Upper lobe of right lung (tissue), 1 donor: ENCODE measurements at regions not wholly inside any gene's neighbourhood (a gene's known extent, or its start where the extent isn't known, plus 50 kb on each side); places are given as distances from the start of the nearest gene placed in this dataset.

Experiments used
- ATAC-seq: fragments of 200-7000 bp; cut with Tn5 transposase; one replicate; pipeline ENCODE4 v1.9.1; 2020; ENCODE audit warnings: mild to moderate bottlenecking, moderate library complexity
- DNase-seq: peaks from one replicate; pipeline ENCODE4 v3.0.0-alpha.2; 2020
- H3K27ac ChIP-seq: fragments of 200-600 bp; one replicate; pipeline ENCODE4 v1.8.0; 2022
- H3K27me3 ChIP-seq: fragments of 200-600 bp; one replicate; pipeline ENCODE4 v1.8.0; 2022; ENCODE audit warnings: mild to moderate bottlenecking
- H3K36me3 ChIP-seq: fragments of 200-600 bp; one replicate; pipeline ENCODE4 v1.8.0; 2022
- H3K4me1 ChIP-seq: fragments of 200-600 bp; one replicate; pipeline ENCODE4 v1.8.0; 2022
- H3K4me3 ChIP-seq: fragments of 200-600 bp; one replicate; pipeline ENCODE4 v1.8.0; 2022; ENCODE audit warnings: mild to moderate bottlenecking
- H3K9me3 ChIP-seq: fragments of 200-600 bp; one replicate; pipeline ENCODE4 v1.8.0; 2022
- CTCF ChIP-seq: fragments of 200-600 bp; IDR thresholded peaks from one replicate; pipeline ENCODE4 v1.8.0; 2022; ENCODE audit warnings: antibody characterized with exemption
- intact Hi-C: fragments of 100-400 bp; cut with DNase I; formaldehyde crosslinking; loops from one replicate; pipeline ENCODE4 v1.11.0; 2022
- donor health status: DM: no; HTN: yes; CAD: no; lungs with severe emphysema.

- DNase-seq (no peak), ATAC-seq (no peak)
- Histone ChIP-seq H3K4me3 (no peak overlapping the region), H3K9me3 (no peaks in the 10 kb centered on the region), H3K27ac (no peak overlapping the region), H3K36me3 (no peaks in the 10 kb centered on the region), H3K27me3 (no peaks in the 10 kb centered on the region), H3K4me1 (no peaks in the 10 kb centered on the region)
- peak; percentile 30 for TF ChIP-seq CTCF
- intact Hi-C loops: no loop called here
Observed at GRCh38 chrX:121579016-121579760, 531.8 kb downstream of the GLUD2 start.

GRCh38 chrX:121581885-121582284, 534.5 kb downstream of the GLUD2 start:
- no peak for TF ChIP-seq CTCF

GRCh38 chrX:121585626-121586025, 538.2 kb downstream of the GLUD2 start:
- Histone ChIP-seq H3K4me1 (no peaks in the 10 kb centered on the region), H3K4me3 (no peak overlapping the region), H3K9me3 (no peaks in the 10 kb centered on the region), H3K27ac (no peak overlapping the region), H3K36me3 (no peaks in the 10 kb centered on the region), H3K27me3 (no peaks in the 10 kb centered on the region)
- intact Hi-C loops: no loop called here
- ATAC-seq (no peak), DNase-seq (no peak)
- TF ChIP-seq CTCF: no peak

More at GRCh38 chrX:121581885-121582284, 534.5 kb downstream of the GLUD2 start:
- H3K36me3 ChIP-seq: no peaks in the 10 kb centered on the region
- H3K27me3 ChIP-seq: no peaks in the 10 kb centered on the region
- no peak overlapping the region for H3K4me3 ChIP-seq
- no peak for DNase-seq
- intact Hi-C loops: no loop called here
- no peaks in the 10 kb centered on the region for H3K4me1 ChIP-seq
- no peak overlapping the region for H3K27ac ChIP-seq
- H3K9me3 ChIP-seq: no peaks in the 10 kb centered on the region
- no peak for ATAC-seq

- intact Hi-C loops: no loop called here
- Histone ChIP-seq H3K9me3 (no peaks in the 10 kb centered on the region), H3K27ac (no peak overlapping the region), H3K4me3 (no peak overlapping the region), H3K36me3 (no peaks in the 10 kb centered on the region), H3K4me1 (no peaks in the 10 kb centered on the region), H3K27me3 (no peaks in the 10 kb centered on the region)
- DNase-seq: no peak
- no peak for ATAC-seq
- no peak for TF ChIP-seq CTCF
Observed at GRCh38 chrX:121592884-121593283, 545.5 kb downstream of the GLUD2 start.

GRCh38 chrX:121598356-121598755, 550.9 kb downstream of the GLUD2 start:
- Histone ChIP-seq H3K4me3 (no peak overlapping the region), H3K4me1 (no peaks in the 10 kb centered on the region), H3K27me3 (no peaks in the 10 kb centered on the region), H3K9me3 (no peaks in the 10 kb centered on the region), H3K36me3 (no peaks in the 10 kb centered on the region), H3K27ac (no peak overlapping the region)
- ATAC-seq (no peak), DNase-seq (no peak)
- intact Hi-C loops: no loop called here
- no peak for TF ChIP-seq CTCF

GRCh38 chrX:121635141-121635540, 587.7 kb downstream of the GLUD2 start:
- DNase-seq (no peak), ATAC-seq (no peak)
- Histone ChIP-seq H3K27ac (no peak overlapping the region), H3K36me3 (no peaks in the 10 kb centered on the region), H3K4me3 (no peak overlapping the region), H3K4me1 (no peaks in the 10 kb centered on the region), H3K9me3 (no peaks in the 10 kb centered on the region), H3K27me3 (no peaks in the 10 kb centered on the region)
- intact Hi-C loops: no loop called here
- no peak for TF ChIP-seq CTCF
